Kidney (tissue), 13 donors: ENCODE measurements at regions not wholly inside any gene's neighbourhood (a gene's known extent, or its start where the extent isn't known, plus 50 kb on each side); places are given as distances from the start of the nearest gene placed in this dataset.

Experiments
- DNase-seq, 5 donors: peaks; one replicate each; pipeline ENCODE4 v3.0.0-alpha.2; 2013 to 2020
- FAIRE-seq: peaks from 2 replicates; lab custom pipeline; 2012; peaks lifted over from hg19 to GRCh38; lab: Jason Lieb, UNC
- H3K27ac ChIP-seq, 2 donors: one replicate each; pipeline ENCODE4 v1.7.0; 2013; ENCODE audit warnings: low read depth in 2 of 2, low read length in 2 of 2, inconsistent platforms in 1 of 2
- H3K27me3 ChIP-seq: one replicate; pipeline ENCODE4 v1.7.1; 2013; ENCODE audit warnings: low read length, inconsistent platforms; ENCODE audit not compliant: control insufficient read depth, insufficient read depth
- H3K36me3 ChIP-seq, 3 donors: one replicate each; pipeline versions ENCODE4 v1.7.0 to v1.7.1; 2013; ENCODE audit warnings: low read length in 3 of 3, control low read depth in 1 of 3, inconsistent platforms in 1 of 3; ENCODE audit not compliant: insufficient read depth in 3 of 3, control insufficient read depth in 2 of 3
- H3K4me1 ChIP-seq, 3 donors: one replicate each; pipeline versions ENCODE4 v1.7.0 to v1.7.1; 2013; ENCODE audit warnings: low read length in 3 of 3, inconsistent platforms in 1 of 3, low read depth in 1 of 3; ENCODE audit not compliant: control insufficient read depth in 2 of 3, insufficient read depth in 2 of 3
- H3K4me3 ChIP-seq, 3 donors: one replicate each; pipeline versions ENCODE4 v1.7.0 to v1.8.1; 2013; ENCODE audit warnings: low read length in 3 of 3, control low read depth in 1 of 3, inconsistent platforms in 1 of 3
- H3K9ac ChIP-seq, 3 donors: one replicate each; pipeline versions ENCODE4 v1.7.0 to v1.7.1; 2013; ENCODE audit warnings: low read length in 3 of 3, control low read depth in 1 of 3, inconsistent platforms in 1 of 3
- H3K9me3 ChIP-seq, 3 donors: one replicate each; pipeline versions ENCODE4 v1.7.0 to v1.7.1; 2013; ENCODE audit warnings: low read length in 3 of 3, control low read depth in 1 of 3, inconsistent platforms in 1 of 3; ENCODE audit not compliant: control insufficient read depth in 2 of 3, insufficient read depth in 1 of 3
- intact Hi-C: fragments of 100-400 bp; cut with DNase I; formaldehyde crosslinking; loops from one replicate; pipeline ENCODE4 v1.11.1; 2022
- TF ChIP-seq, protein P1 (sequence below): IDR thresholded peaks from 3 replicates; pipeline ENCODE4 v1.5.1; 2012; ENCODE audit warnings: mild to moderate bottlenecking, moderate library complexity, borderline replicate concordance; ENCODE audit not compliant: insufficient read depth; ENCODE audit errors: extremely low read depth
- donor health status: control.
- donor health status: control.
- donor health status: control.
- donor health status: control.
- donor health status: control.
- donor health status: DM: yes; HTN: yes; CAD: no.
- donor health status: Normal renal cell carcinoma (clear cell type).

DNA sequence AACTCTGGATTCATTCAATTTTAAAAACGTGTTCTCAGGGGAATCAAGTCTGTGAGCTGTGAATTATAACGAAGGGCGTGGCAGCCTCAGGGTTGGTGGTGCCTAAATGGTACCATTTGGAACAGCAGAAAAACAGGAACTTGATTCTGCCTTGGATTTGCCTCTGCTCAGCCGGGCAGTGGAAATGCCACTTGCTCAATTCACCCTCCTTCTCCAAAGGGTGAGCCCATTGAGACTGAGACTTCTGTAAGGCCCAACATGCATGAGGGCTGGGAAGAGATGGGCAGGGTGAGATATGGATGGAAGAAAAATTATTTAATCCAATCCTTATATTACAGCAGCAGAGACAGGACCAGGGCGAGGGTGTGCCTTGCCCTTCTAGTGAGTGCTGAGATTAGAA, 107.1 kb upstream of the HABP2 start:
- Histone ChIP-seq H3K36me3 (no peaks in the 10 kb centered on the region), H3K9ac (no peak overlapping the region), H3K4me3 (no peak overlapping the region), H3K27me3 (peaks cover 2% of the 10 kb centered on the region), H3K4me1 (peaks cover 0 to 3% (median 0%) of the 10 kb centered on the region in 3 donors), H3K9me3 (no peaks in the 10 kb centered on the region), H3K27ac (no peak overlapping the region)
- FAIRE-seq (no peak), DNase-seq (no peak)
- intact Hi-C loops, result no loop called here
- TF ChIP-seq, protein P1, sequence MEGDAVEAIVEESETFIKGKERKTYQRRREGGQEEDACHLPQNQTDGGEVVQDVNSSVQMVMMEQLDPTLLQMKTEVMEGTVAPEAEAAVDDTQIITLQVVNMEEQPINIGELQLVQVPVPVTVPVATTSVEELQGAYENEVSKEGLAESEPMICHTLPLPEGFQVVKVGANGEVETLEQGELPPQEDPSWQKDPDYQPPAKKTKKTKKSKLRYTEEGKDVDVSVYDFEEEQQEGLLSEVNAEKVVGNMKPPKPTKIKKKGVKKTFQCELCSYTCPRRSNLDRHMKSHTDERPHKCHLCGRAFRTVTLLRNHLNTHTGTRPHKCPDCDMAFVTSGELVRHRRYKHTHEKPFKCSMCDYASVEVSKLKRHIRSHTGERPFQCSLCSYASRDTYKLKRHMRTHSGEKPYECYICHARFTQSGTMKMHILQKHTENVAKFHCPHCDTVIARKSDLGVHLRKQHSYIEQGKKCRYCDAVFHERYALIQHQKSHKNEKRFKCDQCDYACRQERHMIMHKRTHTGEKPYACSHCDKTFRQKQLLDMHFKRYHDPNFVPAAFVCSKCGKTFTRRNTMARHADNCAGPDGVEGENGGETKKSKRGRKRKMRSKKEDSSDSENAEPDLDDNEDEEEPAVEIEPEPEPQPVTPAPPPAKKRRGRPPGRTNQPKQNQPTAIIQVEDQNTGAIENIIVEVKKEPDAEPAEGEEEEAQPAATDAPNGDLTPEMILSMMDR, result no peak

DNA sequence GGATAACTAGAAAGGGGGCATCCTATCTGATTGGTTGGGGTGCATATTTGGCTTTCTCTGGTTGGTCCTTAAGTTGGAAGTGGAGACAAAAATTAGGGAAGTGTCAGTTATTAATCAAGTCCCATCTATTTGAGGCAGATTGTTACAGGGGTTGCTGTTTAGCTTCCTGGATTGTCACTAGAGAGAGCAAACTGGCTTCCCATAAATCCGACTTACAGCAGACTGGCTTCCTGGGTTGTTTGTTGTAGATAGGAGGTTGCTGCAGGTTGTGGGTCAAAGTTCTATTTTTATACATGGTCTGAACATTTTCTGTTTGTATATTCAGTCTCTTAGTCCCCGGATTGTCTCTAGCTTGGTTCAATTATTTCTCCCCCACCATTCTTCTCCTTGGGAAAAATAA, 106.1 kb upstream of the HABP2 start:
- H3K4me1 ChIP-seq, result peaks cover 0 to 3% (median 0%) of the 10 kb centered on the region in 3 donors

DNA sequence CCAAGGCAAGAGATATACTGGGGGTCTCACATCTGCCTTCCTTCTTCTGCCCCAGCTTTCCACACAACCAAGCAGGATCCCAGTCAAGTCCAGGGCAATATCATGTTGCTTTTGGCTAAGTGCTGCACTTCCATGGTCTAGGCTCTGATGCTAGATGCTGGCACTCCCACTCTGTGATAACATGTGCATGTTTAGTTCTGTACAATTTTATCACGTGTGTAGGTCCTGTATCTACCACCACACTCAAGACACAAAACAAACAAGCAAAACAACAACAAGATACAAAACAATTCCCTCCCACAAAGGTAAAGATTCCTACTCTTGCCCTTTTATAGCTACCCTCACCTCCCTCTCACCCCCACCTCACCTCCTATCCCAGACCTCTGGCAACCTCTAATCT, 105.6 kb upstream of the HABP2 start:
- TF ChIP-seq, protein P1, result no peak
- no peaks in the 10 kb centered on the region for H3K36me3 ChIP-seq
- intact Hi-C loops, result no loop called here
- DNase-seq (no peak), FAIRE-seq (no peak)
- no peak overlapping the region for H3K4me3 ChIP-seq
- H3K27me3 ChIP-seq, result peaks cover 2% of the 10 kb centered on the region
- H3K4me1 ChIP-seq, result peaks cover 0 to 3% (median 0%) of the 10 kb centered on the region in 3 donors
- H3K9me3 ChIP-seq, result no peaks in the 10 kb centered on the region
- no peak overlapping the region for H3K9ac ChIP-seq
- no peak overlapping the region for H3K27ac ChIP-seq

More for the DNA sequence above, 106.1 kb upstream of the HABP2 start:
- Histone ChIP-seq H3K36me3 (no peaks in the 10 kb centered on the region), H3K27ac (no peak overlapping the region), H3K9me3 (no peaks in the 10 kb centered on the region), H3K9ac (no peak overlapping the region), H3K27me3 (peaks cover 2% of the 10 kb centered on the region), H3K4me3 (no peak overlapping the region)
- DNase-seq (no peak), FAIRE-seq (no peak)
- intact Hi-C loops, result no loop called here
- TF ChIP-seq, protein P1, result no peak
